HG03575 (cell line): ENCODE measurements at regions not wholly inside any gene's neighbourhood (a gene's known extent, or its start where the extent isn't known, plus 50 kb on each side); places are given as distances from the start of the nearest gene placed in this dataset.

ENCODE experiments used
- ATAC-seq: cut with Tn5 transposase; IDR thresholded peaks from one replicate; pipeline ENCODE4 v1.9.1; 2021; ENCODE audit not compliant: unreplicated experiment, insufficient number of reproducible peaks, low FRiP score; ENCODE audit errors: extremely low read depth

DNA sequence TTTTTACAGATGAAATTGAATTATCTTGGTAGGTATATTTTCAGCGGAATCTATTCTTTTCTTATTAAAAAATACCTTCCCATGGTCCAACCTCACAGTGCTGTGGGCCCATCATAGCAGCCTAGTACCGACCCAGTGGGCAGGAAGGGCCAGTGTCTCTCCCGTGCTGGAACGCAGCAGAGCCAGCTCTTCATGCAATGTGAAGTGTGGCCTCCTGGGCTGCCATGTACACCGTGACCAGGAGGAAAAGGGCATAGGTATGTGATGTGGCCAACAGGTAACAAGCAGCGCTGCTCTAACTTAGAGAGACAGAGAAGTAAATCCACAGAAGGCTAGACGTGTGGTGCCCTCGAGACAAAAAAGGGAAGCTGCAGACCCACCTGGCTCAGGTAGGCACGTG, 221.1 kb upstream of the SALL3 start:
- ATAC-seq, result no peak

DNA sequence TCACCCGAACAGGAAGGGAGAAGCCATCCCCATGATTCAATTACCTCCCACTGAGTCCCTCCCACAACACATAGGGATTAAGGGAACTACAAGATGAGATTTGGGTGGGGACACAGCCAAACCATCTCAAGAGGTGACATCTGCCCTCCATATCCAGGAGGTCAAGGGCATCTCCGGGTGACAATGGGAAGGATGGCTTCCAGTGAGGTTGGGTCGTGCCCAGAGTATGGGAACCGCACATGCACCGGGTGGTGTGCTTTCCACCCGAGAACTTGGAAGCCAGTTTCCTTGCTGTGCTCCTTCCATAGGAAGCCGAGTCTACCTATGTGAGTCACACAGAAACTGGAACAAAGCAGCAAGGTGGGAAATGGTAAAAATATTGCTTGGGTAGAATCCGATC, 216.9 kb upstream of the SALL3 start:
- ATAC-seq, result no peak

DNA sequence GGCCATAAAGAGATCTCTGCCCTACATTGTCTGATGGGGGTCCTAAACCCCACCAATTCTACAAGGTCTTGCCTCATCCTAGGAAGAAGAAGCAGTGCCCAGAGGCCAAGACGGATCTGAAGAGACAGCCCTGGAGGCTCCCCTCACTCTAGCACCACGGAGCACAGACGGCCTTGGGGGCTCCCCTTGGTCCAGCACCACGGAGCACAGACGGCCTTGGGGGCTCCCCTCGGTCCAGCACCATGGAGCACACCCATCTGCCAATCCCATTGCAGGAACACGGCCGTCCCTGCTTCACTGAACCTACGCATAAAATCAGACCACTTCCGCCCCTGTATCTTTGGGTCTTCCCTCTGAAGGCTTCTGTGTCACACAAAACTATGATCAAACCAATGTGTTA, 215.1 kb upstream of the SALL3 start:
- no peak for ATAC-seq

DNA sequence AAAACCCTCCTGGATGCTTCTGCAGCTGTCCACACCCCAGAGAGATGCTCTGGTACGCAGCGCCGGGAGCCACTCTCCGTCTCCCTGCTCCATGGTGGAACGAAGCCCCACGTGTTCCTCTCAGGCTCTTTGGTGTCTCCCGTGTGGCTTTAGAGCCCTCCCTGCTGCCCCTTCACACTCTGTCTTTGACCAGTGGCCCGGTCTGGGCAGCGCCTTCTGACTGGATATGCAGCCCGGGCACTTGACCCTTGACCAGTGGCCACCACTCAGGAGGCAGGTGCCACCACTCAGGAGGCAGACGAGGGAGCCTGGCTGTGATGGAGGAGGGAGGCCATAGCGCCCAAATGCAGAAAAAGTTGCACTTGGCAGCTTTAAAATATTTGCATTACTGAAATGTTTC, 214.5 kb upstream of the SALL3 start:
- no peak for ATAC-seq

DNA sequence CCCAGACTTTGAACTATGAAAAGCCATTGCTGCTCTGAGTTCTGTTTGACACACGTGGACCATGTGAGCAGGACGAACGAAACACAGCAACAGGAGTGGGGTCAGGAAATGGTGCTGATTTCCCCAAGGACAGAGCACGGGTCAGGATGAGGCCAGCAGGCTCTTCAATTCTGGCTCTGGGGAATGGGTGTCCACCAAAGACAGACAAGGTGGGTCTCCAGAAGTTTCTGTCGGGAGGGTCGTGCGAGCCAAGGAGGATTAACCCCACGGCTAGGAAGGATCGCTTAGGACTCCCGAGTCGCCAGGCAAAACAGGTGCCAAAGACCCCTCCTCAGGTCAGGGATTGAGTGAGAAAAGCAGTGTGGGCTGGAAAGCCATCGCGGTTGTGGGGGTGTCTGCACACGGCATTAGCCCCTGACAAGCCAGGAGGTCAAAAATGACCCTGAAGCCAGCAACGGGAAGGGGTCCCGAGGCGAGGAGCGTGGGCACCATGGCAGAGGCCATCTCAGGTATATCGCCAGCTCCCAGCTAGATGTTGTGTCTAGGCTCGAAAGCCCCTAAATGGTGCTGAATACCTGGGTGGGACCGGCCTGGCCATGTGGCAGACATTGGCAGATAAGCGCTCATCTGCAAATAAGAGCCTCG, 213.9 kb upstream of the SALL3 start:
- ATAC-seq, result no peak

DNA sequence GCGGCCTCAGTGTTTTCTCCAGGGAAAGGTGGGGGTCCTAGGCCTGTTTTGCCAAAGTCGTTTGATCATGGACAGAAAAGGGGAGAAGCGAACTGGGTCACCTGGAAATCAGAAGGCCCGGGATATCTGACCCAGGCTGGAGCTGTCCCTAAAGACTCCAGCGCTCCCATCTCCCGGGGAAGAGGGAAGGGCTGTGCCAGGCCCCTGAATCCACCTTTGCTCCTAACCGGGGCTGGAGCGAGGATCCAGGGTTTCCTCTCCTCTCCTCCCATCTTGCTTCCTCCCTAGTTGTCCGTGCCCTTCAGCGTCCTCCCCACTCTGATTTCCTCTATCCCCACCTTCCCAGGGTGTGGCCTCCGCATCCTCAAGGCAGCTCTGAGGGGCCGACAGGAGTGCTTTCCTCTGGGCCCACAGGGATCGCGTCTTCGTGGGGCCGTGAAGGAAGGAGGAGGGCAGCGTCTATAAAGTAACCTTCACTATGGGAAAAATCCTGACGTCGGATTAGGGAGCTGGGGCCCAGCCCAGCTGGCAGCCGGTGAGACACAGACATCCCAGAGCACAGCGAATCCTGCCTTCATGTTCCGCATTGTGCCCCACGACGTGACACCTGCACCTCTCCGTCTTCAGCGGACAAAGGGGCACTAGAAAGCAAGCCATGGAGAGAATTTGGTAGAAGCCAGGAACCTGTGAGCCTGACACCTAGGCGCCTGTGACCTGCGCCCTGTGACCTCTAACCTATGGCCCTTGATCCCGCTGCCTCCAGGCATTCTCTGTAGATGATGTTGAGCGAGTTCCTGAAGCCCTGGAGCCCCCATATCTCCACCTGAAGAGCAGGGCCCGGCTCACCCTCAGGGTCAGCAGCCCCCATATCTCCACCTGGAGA, 212.7 kb upstream of the SALL3 start:
- ATAC-seq, result no peak

DNA sequence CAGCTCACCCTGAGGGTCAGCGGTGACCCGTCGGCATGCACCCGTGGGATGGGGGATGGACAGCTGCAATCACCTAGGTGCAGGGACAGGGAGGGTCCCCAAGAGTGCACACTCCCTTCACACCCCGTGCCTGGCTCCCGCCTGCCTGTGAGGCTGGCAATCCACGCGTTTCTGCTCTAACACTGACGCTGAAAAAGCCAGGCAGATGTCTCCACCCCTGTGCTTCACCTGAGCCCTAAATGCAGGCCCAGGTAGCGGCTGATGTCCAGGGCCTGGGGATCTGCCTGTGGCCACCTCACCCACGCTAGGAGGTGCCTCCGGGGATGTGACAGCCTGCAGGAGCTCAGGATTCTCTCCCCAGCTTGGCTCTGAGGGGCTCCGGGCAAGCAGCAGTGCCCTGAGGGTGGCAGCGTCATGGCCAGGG, 212.0 kb upstream of the SALL3 start:
- ATAC-seq, result no peak

DNA sequence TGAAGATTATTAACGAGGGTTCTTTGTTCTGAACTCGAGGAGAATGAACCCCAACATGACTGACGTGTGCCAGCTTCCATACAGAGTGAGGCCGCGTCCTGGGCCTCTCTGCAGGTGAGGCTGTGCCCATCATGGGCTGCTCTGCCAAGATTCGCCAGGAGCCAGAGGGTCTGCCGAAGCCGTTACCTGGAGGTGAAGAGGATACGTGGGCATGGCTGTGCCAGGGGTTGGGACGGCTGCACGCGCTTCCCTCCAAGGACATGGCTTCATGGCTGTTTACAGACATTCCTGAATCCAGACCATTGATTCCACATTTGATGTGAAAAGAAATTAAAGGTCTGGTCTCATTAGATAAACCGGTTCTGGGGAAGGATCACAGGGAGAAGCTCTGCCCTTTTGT, 211.4 kb upstream of the SALL3 start:
- ATAC-seq, result no peak

DNA sequence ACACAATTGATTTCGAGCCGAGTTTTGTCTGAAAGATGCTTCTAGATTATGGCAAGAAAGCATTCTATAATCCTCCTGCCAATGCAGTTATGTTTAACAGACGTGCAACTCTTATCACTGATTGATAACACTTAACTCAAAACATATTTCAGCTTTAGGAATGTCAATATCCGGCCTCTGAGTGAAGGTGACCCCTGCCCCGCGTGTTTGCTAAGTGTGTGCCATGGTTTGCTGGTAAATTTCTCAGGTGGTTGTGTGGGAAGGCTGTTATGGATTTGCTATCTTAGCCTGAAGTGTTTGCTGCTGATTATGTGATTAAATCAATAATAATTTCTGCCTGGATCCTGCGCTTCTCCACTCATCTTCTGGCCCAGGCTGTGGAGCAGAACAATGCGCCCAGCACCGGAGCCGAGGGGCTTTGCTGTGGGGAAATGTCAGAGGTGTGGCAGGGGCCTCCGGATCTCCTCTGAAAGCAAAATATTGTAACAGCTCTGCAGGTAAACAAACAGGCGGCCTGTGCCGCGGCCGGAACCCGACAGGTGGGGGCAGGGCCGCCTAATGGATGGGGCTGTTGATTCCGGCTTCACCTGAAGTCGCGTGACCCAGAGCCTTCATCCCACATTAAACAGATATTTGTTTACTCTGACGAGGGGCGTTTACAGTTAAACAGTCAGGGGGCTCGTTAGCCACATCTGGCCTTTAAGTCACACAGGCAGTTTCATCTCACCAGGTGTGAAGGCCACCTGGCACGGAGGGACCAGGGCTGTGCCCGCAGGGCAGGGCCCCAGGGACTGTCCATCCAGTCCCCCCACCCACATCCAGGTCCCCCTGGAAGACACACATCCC, 210.7 kb upstream of the SALL3 start:
- ATAC-seq, result no peak

DNA sequence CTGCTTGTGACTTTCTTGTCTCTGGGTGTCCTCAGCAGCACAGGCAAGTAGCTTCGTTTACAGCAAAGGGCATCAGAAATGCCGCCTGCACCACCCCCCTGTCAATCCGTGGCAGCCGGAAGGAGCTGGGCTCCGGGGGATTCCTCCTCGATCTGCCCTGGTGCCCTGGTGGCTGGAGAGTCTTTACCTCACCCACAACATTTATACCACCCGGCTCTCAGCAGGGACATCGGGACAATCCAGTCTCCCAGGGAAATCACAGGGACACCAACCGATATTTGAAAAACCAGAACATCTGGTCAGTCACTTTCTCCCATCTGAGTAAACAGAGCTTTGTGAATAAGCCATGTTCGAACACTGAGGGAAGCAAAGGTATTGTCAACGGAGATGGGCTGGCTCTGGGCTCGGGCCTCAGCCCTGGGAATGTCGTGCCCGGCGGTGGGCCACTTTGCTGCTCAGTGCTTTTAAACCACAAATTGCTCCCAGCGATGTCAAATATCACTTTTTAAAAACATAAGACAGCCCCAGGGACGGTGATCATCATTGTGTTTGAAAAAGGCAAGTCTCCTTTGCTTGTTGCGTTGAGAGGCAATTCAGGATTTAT, 210.0 kb upstream of the SALL3 start:
- ATAC-seq, result no peak

DNA sequence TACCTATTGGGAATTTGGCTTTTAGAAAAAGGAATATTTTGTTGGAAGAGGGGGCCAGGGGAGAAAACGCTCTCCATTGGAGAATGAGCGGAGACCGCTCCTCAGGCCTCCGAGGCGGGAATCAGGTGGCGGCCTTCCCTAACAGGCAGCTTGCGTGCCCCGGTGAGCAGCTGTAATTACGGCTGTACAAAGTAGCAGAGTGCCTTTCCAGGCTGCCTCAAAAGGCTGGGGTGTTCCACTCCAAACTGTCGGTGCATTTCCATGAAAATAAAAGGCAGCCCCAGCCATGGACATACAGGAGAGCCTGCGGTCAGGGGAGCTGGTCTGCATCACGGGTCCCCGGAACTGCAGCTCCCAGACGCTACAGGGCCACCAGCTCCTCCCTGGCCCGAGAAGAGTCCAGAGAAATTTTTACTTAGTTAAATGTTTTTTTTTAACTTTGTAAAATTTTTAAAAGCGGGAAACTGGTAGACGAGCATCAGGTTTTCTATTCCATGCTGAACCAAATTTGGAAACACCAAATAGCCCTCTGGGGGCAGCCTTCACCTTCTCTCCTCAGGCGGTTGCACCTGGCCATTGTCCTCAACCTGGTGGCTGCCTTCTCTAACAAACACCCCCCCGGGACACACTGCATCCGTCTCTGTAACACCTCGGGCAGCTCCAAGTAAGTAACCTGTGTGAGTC, 209.3 kb upstream of the SALL3 start:
- no peak for ATAC-seq

DNA sequence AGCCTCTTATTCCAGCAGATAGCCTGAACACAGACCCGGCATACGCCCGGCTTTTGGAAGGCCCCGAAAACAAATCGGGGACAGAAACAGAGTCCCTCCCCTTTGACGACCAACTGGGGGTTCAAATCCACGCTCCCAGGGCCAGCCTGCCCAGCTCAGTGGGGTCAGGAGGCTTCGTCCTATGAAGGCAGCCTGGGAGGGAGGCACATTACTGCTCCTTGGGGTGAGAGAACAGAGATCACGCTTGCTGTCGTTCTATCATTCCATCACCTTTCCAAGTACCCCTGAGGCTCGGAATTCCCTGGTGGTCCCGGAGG, 208.8 kb upstream of the SALL3 start:
- no peak for ATAC-seq

DNA sequence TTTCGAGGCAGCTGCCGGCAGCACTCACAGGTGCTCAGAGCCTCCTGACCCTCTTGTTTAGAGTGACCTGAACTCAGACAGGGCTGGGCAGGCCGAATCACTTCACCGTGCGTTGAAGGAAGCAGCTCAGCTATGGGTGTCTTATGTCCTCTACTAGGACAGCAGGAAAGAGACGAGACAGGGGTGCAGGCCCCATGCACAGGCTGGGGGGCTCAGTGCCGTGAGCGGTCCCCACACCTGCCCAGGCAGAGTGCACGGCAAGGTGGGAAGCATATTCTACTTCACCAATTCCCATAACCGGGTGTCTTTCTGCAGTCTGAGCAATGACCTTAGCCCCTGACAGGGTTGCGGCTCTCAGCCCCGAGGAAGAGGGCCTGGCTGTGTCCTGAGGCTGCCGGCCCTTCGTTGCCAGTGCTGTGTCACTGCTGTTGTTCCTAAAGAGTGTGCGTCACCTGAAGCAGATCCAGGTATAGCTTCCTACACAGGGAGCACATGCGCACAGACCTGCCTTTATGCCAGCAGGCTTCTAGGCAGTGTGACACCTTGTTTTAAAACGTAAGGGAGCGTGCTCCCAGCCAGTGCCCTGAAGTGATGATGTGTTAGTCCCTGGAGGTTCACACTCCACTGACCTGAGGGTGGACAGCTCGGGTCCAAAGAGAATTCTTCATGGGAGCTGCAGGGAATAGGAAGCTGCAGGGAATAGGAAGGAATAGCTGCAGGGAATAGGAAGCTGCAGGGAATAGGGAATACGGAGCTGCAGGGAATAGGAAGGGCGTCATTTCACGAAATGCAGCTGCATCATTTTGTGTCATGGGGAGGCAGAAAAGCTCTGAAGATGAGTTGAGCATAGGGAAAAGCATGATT, 207.9 kb upstream of the SALL3 start:
- no peak for ATAC-seq

DNA sequence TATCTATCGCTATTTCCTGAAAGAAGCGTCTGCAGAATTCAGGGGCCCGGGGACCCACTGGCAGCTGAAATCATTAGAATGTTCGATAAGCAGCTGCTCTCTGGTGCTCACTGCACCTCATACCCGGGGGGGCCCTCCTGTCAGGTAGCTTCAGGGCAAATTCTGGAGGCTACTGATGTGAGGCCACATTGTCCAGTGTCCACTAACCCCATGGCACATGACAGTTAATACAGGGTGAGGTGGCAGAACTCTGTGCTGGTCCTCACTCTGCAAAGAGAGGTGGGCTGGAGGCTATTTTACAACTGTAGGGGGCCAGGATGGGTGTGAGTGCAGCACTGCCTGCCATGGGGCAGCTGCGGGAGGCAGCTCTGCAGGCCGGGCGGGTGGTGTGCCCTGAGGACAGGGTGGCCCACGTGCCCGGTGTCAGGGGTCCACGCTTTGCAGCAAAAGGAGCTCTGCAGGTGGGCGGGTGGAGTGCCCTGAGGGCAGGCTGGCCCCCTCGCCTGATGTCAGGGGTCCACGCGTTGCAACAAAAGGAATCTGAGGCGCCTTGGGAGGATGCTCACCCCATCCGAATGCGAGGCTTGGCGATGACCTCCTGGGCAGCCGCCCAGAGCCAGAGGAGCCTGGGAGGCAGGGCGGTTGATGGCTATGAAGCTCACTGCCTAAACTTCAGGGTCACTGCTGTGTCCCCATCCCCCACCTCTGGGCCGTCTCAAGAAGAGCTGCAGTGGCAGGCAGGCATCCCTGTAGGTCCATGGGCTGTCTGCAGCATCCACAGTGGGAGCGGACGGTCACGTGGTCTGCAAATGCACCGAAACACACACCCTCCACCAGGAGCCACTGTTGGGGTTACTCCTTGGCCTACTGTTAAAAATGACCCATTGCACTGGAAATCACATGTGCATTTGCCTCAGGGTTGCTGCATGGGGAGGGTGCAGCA, 207.0 kb upstream of the SALL3 start:
- no peak for ATAC-seq

DNA sequence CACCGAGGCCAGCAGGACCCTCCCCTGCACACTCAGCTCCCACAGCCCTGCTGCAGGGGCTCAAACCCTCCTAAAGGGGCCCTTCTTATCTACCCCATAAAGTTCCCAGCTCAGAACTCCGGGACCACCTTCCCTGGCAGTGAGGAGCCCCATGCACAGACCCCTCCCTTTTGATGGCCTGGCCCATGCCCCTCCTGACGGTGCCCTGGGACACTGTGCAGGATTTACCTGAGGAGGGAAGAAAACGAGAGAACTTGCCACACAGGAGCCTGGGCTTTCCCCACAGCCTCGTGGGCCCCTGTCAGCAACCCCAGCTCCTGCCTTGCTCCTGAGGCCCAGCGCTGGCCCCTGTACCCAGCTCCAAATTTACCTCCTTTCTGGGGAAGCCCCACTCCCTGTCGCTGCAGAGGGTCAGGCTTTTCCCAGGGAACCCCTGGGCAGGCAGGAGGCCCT, 206.3 kb upstream of the SALL3 start:
- ATAC-seq, result no peak

DNA sequence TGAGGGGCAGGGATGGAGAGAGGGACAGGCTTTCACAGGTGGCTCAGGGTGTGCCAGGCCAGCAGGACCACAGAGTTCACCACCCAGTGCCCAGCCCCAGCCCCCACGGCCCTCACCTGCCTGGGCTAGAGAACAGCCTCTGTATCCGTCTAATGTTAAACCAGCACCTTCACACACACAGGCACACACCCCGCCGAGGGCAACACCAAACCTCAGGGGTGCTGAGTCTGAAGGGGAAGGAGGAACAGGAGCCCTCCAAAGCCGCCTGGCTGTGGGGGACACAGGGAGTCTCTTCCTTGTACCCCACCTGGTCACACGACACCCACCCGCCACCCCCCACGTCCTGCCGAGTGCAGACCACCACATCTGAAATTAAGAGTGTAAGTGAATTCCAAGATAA, 205.8 kb upstream of the SALL3 start:
- ATAC-seq, result no peak

DNA sequence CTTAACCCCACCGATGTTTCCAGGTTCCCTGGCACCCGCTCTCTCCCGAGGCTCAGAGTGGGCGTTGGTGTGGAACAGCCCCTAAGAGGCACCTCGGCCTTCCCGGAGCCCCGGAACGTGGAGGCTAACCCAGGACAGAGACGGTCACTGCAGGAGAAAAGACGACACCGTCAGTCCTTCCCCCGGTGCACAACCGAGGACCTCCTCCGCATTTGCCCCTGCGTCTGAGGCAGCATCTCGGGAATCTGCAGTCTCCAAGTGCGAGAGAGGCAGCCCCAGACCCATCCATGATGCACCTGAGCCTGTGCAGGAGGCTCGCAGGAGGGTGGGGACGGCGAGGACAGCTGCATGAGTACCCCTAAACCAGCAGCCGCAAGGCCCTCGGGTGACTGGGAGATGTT, 204.9 kb upstream of the SALL3 start:
- no peak for ATAC-seq
